ENCODE measurements at regions not wholly inside any gene's neighbourhood (a gene's known extent, or its start where the extent isn't known, plus 50 kb on each side); places are given as distances from the start of the nearest gene placed in this dataset.

- TF ChIP-seq CTCF (IDR thresholded peaks at IDR 0.05; ENCODE audit: borderline replicate concordance, control extremely low read depth, extremely low read depth, insufficient read depth, missing control alignments): no peak
- in situ Hi-C loops (cut with MboI; ENCODE audit: low sequenced_read_pairs, unreplicated experiment): no loop called here
- no peak for DNase-seq (ENCODE audit: low spot score)
These were observed 354.3 kb downstream of the KLF12 start for GRCh38 chr13:73779881-73780280.

DNA sequence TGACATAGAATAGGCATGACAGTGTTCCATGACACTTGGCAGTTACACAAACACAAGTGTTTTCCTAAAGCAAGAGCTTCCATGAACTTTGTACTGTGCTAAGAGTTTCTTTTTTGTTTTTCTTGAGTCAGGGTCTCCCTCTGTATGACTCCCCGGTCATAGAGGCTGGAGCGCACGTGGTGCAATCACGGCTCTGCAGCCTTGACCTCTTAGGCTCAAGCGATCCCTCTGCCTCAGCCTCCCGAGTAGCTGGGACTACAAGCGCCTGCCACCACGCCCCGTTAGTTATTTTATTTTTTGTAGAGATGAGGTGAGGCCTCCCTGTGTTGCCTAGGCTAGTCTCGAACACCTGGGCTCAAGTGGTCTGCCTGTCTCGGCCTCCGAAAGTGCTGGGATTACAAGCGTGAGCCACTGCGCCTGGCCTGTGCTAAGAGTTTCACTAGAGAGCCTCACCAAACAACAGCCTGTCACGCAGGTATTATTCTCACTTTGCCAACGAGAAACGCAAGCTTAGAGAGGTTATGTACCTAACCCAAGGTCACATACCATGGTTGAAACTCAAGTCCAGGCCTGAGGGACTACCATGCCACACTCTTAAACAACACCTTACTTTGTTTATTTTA lies 355.9 kb downstream of the KLF12 start:
- TF ChIP-seq CTCF (IDR thresholded peaks at IDR 0.05; ENCODE audit: borderline replicate concordance, control extremely low read depth, extremely low read depth, insufficient read depth, missing control alignments): no peak
- in situ Hi-C loops (cut with MboI; ENCODE audit: low sequenced_read_pairs, unreplicated experiment): no loop called here
- DNase-seq (ENCODE audit: low spot score): no peak

- TF ChIP-seq CTCF (IDR thresholded peaks at IDR 0.05; ENCODE audit: borderline replicate concordance, control extremely low read depth, extremely low read depth, insufficient read depth, missing control alignments): no peak
- no peak for DNase-seq (ENCODE audit: low spot score)
- in situ Hi-C loops (cut with MboI; ENCODE audit: low sequenced_read_pairs, unreplicated experiment): no loop called here
These were observed 357.1 kb downstream of the KLF12 start for GRCh38 chr13:73777134-73777533.

GRCh38 chr13:73776151-73776785 lies 357.9 kb downstream of the KLF12 start:
- no peak for DNase-seq (ENCODE audit: low spot score)
- in situ Hi-C loops (cut with MboI; ENCODE audit: low sequenced_read_pairs, unreplicated experiment): no loop called here
- no peak for TF ChIP-seq CTCF (IDR thresholded peaks at IDR 0.05; ENCODE audit: borderline replicate concordance, control extremely low read depth, extremely low read depth, insufficient read depth, missing control alignments)

GRCh38 chr13:73773168-73773549 lies 361.0 kb downstream of the KLF12 start:
- in situ Hi-C loops (cut with MboI; ENCODE audit: low sequenced_read_pairs, unreplicated experiment): no loop called here
- DNase-seq (ENCODE audit: low spot score): no peak
- TF ChIP-seq CTCF (IDR thresholded peaks at IDR 0.05; ENCODE audit: borderline replicate concordance, control extremely low read depth, extremely low read depth, insufficient read depth, missing control alignments): no peak

- no peak for DNase-seq (ENCODE audit: low spot score)
- in situ Hi-C loops (cut with MboI; ENCODE audit: low sequenced_read_pairs, unreplicated experiment): no loop called here
- TF ChIP-seq CTCF (IDR thresholded peaks at IDR 0.05; ENCODE audit: borderline replicate concordance, control extremely low read depth, extremely low read depth, insufficient read depth, missing control alignments): no peak
These were observed 361.6 kb downstream of the KLF12 start for GRCh38 chr13:73772449-73773167.
